Fibroblast of skin of right quadriceps (primary cell): ENCODE measurements at regions not wholly inside any gene's neighbourhood (a gene's known extent, or its start where the extent isn't known, plus 50 kb on each side); places are given as distances from the start of the nearest gene placed in this dataset.
"Not testable (repeated sequence)": the region's sequence is repeated elsewhere in the genome, so short reads cannot be mapped to it uniquely, and the experiment has no call there.

ENCODE experiments used
- DNase-seq: peaks from one replicate; pipeline ENCODE4 v3.0.0-alpha.2; 2013

DNA sequence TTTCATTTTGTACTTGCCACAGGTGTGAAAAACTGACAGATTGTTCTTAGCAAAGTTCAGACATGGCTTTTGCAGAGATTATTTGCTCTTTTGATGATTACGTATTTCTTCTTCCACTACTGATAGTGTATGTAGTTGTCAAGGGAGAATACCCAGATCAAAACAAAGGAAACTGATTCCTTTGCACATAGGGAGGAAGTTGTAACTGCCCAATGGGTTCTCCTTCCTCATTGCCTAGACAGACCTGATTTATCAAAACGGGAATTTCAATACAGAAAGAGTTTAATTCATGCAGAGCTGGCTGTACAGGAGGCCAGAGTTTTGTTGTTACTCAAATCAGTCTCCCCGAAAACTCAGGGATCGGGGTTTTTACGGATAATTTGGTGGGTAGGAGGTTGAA is 214.7 kb downstream of the BCAS1 start:
- no peak for DNase-seq

GRCh38 chr20:53854609-53854926 is 215.8 kb downstream of the BCAS1 start:
- DNase-seq, result not testable (repeated sequence)

DNA sequence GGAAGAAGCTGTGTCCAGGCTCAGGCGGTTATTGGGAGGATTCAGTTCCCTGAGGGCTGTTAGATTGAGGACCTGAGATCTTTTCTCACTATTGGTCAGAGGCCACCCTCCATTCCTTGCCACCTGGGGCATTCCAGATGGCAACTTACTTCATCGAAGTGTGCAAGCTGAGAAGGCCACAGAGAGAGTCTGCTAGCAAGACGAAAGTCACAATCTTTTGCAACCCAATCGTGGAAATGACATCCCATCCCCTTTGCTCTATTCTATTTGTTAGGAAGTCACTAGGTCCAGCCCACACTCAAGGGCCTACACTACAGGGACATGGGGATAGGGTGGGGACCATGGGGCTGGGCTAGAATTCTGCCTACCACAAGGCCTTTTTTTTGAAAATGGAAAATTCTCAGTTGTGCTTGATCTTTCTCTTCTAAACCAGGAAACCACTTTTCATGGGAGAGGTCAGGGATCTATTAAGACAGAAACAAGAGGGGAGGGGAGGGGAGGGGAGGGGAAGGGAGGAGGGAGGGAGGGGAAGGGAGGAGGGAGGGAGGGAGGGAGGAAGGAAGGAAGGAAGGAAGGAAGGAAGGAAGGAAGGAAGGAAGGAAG is 217.2 kb downstream of the BCAS1 start:
- no peak for DNase-seq

DNA sequence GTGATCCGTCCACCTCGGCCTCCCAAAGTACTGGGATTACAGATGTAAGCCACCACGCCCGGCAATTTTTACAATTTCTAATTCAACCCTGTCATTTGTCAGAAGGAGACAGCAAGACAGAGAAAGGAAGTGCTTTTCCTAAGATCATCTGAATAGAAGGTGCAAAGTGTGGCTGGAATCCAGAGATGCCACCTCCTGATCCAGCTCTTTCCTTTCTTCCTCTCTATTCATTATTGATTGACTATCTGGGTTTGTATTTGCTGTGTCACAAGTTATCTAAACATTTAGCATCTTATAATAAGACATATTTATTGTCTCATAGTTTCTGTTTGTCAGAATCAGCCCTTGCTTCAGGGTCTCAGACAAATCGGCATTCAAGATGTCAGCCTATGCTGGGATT is 217.7 kb downstream of the BCAS1 start:
- DNase-seq, result no peak

- DNase-seq, result no peak
These were observed 218.4 kb downstream of the BCAS1 start for GRCh38 chr20:53852014-53852413.

GRCh38 chr20:53850319-53850718 is 220.1 kb downstream of the BCAS1 start:
- no peak for DNase-seq

DNA sequence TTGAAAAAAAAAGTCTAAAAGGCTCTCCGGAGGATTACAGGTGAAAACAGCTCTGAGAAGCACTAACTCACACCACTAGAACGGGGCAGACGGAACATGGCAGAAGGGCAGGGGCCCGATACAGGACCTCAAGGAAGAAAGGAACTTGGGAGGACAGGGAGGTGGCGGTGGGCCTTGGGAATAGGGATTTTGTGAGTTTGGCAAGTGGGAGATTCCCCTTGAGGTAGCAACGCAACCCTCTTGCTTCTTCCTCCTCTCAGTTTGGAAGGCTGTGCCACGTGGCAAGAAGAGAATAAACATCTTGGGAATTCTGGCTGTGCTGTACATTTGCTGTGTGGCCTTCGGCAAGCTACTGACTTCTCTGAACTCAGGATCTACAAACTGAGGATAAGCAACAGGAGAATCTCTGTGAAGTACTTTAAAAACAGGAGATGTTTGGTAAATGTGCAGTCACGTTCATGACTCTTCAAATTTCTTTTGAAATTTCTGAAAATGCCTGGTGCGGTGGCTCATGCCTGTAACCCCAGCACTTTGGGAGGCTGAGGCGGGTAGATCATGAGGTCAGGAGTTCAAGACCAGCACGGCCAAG is 220.8 kb downstream of the BCAS1 start:
- DNase-seq, result no peak

- DNase-seq, result no peak
These were observed 222.1 kb downstream of the BCAS1 start for GRCh38 chr20:53848304-53848703.

DNA sequence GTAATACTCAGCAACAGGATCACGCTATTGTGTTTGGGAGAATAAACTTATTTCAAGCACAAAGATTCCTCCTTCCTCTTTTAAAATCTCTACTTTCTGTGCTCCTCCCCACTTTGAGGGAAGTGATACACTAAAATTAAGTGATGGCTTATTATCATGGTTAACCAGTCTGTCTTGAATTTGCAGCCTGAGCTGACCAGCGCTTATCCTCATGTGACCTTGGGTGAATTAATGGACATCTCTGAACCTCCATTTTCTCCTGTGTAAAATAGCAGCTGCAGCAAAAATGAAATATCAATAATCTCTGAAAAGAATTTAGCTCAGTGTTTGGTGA is 222.6 kb downstream of the BCAS1 start:
- DNase-seq, result no peak

DNA sequence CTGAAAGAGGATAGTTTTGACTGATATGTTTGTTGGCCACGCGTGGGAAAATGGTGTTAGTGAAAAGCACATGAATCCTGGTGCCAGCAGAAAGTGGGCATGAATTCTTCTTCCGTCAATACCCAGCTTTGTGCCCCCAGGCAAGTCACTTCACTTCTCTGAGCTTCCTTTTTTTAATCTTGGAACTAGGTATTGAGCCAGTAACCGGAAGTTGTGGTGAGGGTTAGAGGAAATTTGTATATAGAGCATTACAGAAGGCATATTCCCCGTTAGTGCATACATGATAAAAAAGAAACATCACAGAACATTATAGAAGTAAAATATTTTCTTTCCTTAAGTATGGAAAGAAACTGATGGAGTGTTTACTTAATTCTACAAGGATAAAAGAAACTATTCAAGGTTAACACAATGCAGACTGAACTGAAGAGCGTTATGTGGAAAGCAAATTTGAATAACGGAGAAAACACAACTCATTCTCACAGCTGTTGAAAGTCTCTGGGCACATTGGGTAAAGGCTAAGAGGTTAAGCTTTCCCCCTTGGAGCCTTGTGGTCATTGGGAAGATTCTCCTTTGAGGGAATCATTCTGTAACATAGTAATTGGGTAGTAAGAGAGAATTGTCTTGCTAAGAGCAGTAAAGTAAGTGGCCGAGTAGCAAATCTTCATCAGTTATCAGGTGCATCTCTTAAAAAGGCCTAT is 223.1 kb downstream of the BCAS1 start:
- DNase-seq, result no peak

DNA sequence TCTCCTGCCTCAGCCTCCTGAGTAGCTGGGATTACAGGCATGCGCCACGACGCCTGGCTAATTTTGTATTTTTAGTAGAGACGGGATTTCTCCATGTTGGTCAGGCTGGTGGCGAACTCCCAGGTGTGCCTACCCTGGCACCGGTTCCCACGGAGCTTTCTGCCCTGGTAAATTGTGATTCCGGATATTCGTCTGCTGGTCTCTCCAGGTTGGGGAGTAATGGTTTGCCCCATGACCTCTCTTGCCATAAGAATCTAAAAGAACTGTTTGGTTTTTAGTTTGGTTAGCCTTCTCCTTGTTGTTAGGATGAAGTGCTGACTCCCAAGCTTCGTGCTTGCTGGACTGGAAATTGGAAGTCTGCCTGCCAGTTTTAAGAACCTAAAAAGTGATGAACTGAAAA is 223.8 kb downstream of the BCAS1 start:
- no peak for DNase-seq

GRCh38 chr20:53845980-53846379 is 224.4 kb downstream of the BCAS1 start:
- DNase-seq, result no peak

GRCh38 chr20:53844259-53844658 is 226.1 kb downstream of the BCAS1 start:
- DNase-seq, result no peak

DNA sequence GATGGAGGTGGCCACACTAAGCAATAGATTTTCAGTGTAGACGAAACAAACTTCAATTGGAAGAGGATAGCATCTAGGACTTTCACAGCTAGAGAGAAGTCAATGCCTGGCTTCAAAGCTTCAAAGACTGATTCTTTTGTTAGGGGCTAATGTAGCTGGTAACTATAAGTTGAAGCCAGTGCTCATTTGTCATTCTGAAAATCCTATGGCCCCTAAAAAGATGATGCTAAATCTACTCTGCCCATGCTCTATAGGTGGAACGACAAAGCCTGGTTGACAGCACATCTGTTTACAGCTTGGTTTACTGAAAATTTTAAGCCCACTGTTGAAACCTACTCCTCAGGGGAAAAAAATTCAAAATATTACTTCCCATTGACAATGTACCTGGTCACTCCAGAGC is 226.7 kb downstream of the BCAS1 start:
- no peak for DNase-seq

- no peak for DNase-seq
These were observed 227.9 kb downstream of the BCAS1 start for GRCh38 chr20:53842301-53843099.

DNA sequence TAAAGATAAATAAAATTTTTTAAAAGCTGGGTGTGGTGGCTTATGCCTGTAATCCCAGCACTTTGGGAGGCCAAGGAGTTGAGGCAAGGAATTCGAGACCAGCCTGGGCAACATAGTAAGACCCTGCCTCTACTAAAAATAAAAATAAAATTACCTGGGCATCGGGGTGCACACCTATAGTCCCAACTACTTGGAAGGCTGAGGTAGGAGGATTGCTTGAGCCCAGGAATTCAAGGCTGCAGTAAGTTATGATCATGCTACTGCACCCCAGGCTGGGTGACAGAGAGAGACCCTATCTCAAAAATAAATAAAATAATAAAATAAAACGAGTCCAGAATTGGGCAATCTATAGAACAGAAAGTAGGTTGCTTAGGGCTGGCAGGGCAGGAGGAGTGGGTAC is 228.7 kb downstream of the BCAS1 start:
- no peak for DNase-seq

- DNase-seq, result peak; percentile 72
These were observed 229.9 kb downstream of the BCAS1 start for GRCh38 chr20:53840532-53840931.

- no peak for DNase-seq
These were observed 230.8 kb downstream of the BCAS1 start for GRCh38 chr20:53839423-53840176.

GRCh38 chr20:53838311-53838868 is 232.0 kb downstream of the BCAS1 start:
- no peak for DNase-seq

- DNase-seq, result no peak
These were observed 233.1 kb downstream of the BCAS1 start for GRCh38 chr20:53837126-53837826.

DNA sequence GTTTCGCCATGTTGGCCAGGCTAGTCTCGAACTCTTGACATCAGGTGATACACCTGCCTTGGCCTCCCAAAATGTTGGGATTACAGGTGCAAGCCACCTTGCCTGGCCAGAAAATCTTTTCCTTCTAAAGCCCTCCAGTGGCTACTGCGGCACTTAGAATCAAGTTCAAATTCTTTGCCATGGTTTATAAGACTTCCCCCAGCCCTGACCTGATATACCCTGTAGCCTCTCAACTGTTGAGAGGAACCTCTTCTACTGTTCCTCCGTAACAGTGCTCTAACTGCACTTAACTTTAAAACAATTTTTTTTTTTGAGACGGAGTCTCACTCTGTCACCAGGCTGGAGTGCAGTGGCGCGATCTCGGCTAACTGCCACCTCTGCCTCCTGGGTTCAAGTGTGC is 235.6 kb downstream of the BCAS1 start:
- no peak for DNase-seq

GRCh38 chr20:53834062-53834442 is 236.3 kb downstream of the BCAS1 start:
- DNase-seq, result no peak
